ENCODE measurements at regions not wholly inside any gene's neighbourhood (a gene's known extent, or its start where the extent isn't known, plus 50 kb on each side); places are given as distances from the start of the nearest gene placed in this dataset.

DNA sequence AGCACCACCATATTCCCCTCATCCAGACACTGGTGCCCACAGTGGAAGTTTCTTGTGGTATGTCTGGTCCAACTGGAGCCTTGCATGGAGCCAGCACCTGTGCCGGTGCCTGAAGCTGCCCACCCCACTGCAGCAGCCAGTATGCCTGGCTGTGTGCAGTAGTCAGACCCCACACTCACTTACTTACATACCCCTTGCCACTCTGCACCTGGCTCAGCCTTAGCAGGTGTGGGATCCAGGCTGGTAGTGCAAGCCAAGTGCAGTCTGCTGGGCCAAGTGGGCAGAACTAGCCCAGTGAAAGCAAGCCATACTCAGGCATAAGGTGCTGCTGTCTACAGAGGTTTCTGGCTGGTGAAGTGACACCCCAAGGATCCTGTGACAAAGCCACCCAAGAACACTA is 871.4 kb upstream of the C9orf72 start:
- ATAC-seq (no peak), FAIRE-seq (no peak), DNase-seq (ENCODE audit: low read depth, low spot score) (no peak)
- ChIA-PET CTCF (interaction anchor here (1.6 kb wide), 1 partner anchor 18 kb away, joined by 3 read pairs; no protein-coding TSS in a partner anchor), SMC1A (ENCODE audit: uncharacterized antibody, unreplicated experiment) (no interaction called here), RAD21 (ENCODE audit: unreplicated experiment) (no interaction called here), POLR2A (no interaction called here)
- Histone ChIP-seq H3K4me3 (no peak overlapping the region), H3K79me2 (ENCODE audit: control insufficient read depth, insufficient read depth, low read length) (no peaks in the 10 kb centered on the region), H2AFZ (ENCODE audit: control insufficient read depth, low read depth, low read length) (no peak overlapping the region), H3K9ac (ENCODE audit: control insufficient read depth, insufficient read depth, low read length) (no peak overlapping the region), H3K4me2 (ENCODE audit: control insufficient read depth, insufficient read depth) (no peak overlapping the region), H3K36me3 (ENCODE audit: control insufficient read depth in 2 of 2, insufficient read depth in 2 of 2, low read length in 1 of 2) (no peaks in the 10 kb centered on the region), H3K27ac (ENCODE audit: control insufficient read depth, insufficient read depth) (no peak overlapping the region), H3K9me3 (replicated peaks; ENCODE audit: control insufficient read depth, insufficient read depth, low read length) (no peaks in the 10 kb centered on the region; the same call in 2 of the 3 replicates), H3K4me1 (ENCODE audit: control insufficient read depth, insufficient read depth, low read length) (no peaks in the 10 kb centered on the region), H4K20me1 (ENCODE audit: control insufficient read depth, insufficient read depth) (no peaks in the 10 kb centered on the region), H3K27me3 (replicated peaks in 1 of 2; ENCODE audit: control insufficient read depth in 2 of 2, insufficient read depth in 2 of 2, low read length in 1 of 2) (no peaks in the 10 kb centered on the region)
- intact Hi-C loops (cut with micrococcal nuclease; ENCODE audit: unreplicated experiment) (no loop called here), in situ Hi-C loops (cut with MboI) (no loop called here)
- TF ChIP-seq CHD1 (IDR thresholded peaks at IDR 0.05; ENCODE audit: low read depth, low read length) (no peak), YY1 (IDR thresholded peaks at IDR 0.05; ENCODE audit: low read depth, low read length) (no peak), ZNF384 (IDR thresholded peaks at IDR 0.05; ENCODE audit: borderline replicate concordance, low read depth, low read length) (no peak), ZZZ3 (IDR thresholded peaks at IDR 0.05; ENCODE audit: control insufficient read depth, insufficient read length, low read depth) (no peak), CHD2 (IDR thresholded peaks at IDR 0.05; ENCODE audit: borderline replicate concordance, low read depth, low read length) (no peak), ZBTB33 (IDR thresholded peaks at IDR 0.05) (no peak), PAX8 (IDR thresholded peaks at IDR 0.05) (no peak), RELA (IDR thresholded peaks at IDR 0.05; ENCODE audit: borderline replicate concordance, partially characterized antibody) (no peak), CUX1 (IDR thresholded peaks at IDR 0.05; ENCODE audit: insufficient replicate concordance, low read depth, low read length) (no peak), RB1 (IDR thresholded peaks at IDR 0.05; ENCODE audit: borderline replicate concordance) (no peak), POLR2AphosphoS2 (IDR thresholded peaks at IDR 0.05; ENCODE audit: low read depth, low read length) (no peak)
- TF ChIP-seq, protein P1, sequence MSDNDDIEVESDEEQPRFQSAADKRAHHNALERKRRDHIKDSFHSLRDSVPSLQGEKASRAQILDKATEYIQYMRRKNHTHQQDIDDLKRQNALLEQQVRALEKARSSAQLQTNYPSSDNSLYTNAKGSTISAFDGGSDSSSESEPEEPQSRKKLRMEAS (IDR thresholded peaks at IDR 0.05; ENCODE audit: low read depth, low read length): no peak
- TF ChIP-seq, protein P2, sequence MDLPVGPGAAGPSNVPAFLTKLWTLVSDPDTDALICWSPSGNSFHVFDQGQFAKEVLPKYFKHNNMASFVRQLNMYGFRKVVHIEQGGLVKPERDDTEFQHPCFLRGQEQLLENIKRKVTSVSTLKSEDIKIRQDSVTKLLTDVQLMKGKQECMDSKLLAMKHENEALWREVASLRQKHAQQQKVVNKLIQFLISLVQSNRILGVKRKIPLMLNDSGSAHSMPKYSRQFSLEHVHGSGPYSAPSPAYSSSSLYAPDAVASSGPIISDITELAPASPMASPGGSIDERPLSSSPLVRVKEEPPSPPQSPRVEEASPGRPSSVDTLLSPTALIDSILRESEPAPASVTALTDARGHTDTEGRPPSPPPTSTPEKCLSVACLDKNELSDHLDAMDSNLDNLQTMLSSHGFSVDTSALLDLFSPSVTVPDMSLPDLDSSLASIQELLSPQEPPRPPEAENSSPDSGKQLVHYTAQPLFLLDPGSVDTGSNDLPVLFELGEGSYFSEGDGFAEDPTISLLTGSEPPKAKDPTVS (IDR thresholded peaks at IDR 0.05; ENCODE audit: low read depth, low read length): no peak
- 21% methylated on average over 1 of the region's 1 CpG for WGBS (ENCODE audit: insufficient coverage, insufficient replicate concordance, low lambda C conversion rate, missing lambda C conversion rate)
- BruUV-seq (replicated peaks): no TSS peak
